GM13976 (cell line): ENCODE measurements at regions not wholly inside any gene's neighbourhood (a gene's known extent, or its start where the extent isn't known, plus 50 kb on each side); places are given as distances from the start of the nearest gene placed in this dataset.

Experiments used
- DNase-seq: peaks from one replicate; pipeline ENCODE4 v3.0.0; 2012; ENCODE audit warnings: low spot score
- in situ Hi-C: fragments of 300-500 bp; cut with MboI; formaldehyde crosslinking; loops from one replicate; pipeline ENCODE4 v1.12.0; 2022; ENCODE audit warnings: low sequenced_read_pairs, mixed read lengths, inconsistent platforms; ENCODE audit not compliant: unreplicated experiment
- TF ChIP-seq, protein P1 (sequence below): IDR thresholded peaks from 2 replicates; pipeline ENCODE4 v1.5.1; 2012; ENCODE audit warnings: borderline replicate concordance, mild to moderate bottlenecking; ENCODE audit not compliant: insufficient read depth; ENCODE audit errors: extremely low read depth, missing control alignments, control extremely low read depth

DNA sequence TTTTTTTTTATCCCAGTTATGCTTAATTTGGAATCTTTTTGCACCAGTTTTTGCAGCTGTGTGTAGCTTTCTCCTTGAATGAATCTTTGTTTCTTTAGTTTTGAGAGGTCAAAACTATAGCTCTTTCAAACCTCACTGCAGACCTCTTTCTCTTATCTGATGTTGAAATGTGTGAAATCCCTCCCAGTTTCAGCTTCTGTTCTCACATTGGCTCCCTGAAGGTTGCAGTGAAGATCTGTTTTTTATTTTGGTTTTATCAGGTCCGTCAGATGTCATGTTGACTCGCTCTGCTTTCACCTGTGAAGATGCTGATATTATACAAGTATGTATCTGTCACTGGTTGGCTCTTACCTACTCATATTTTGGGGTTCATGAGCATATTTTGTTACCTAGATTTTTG lies 372.0 kb downstream of the RFC3 start:
- in situ Hi-C loops, result no loop called here
- TF ChIP-seq, protein P1, sequence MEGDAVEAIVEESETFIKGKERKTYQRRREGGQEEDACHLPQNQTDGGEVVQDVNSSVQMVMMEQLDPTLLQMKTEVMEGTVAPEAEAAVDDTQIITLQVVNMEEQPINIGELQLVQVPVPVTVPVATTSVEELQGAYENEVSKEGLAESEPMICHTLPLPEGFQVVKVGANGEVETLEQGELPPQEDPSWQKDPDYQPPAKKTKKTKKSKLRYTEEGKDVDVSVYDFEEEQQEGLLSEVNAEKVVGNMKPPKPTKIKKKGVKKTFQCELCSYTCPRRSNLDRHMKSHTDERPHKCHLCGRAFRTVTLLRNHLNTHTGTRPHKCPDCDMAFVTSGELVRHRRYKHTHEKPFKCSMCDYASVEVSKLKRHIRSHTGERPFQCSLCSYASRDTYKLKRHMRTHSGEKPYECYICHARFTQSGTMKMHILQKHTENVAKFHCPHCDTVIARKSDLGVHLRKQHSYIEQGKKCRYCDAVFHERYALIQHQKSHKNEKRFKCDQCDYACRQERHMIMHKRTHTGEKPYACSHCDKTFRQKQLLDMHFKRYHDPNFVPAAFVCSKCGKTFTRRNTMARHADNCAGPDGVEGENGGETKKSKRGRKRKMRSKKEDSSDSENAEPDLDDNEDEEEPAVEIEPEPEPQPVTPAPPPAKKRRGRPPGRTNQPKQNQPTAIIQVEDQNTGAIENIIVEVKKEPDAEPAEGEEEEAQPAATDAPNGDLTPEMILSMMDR, result no peak
- DNase-seq, result no peak

DNA sequence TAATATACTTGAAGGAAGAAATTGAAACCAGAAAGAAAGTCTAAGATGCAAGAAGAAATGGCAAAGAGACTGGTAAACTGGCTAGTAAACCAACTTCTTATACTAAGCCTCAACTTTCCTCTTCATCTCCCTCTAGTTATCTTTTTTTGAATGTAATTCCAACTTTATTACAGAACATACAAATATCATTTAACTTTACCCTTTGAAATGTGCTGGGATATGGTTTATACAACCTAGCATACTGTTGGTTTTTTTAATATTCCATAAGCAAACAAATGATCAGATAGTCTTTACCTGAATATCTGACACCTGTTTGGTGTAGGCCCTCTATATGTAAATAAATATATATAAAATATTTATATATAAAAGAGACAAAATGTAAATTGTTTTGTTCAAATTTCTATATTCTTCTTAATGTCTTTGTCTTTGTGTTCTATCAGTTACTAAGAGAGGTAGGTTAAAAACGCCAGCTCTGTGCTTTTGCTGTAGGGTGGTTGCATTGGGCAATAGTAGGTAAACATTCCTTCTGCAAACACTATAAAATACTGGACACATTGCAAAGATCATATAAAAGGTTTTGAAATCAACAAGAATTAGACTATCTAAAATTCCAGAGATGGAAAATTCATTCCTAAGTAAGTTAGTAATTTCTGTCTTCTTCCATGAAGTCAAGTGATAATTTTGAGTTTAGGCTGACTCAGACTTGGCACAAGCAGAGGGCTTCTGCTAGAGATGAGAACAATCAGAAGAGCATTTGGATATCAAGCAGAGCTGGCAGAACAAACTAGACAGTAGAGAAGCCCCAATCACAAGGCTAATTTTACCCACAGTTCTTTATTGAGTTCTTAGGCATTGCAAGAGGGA lies 383.3 kb downstream of the RFC3 start:
- TF ChIP-seq, protein P1, result no peak
- DNase-seq, result no peak
- in situ Hi-C loops, result no loop called here

DNA sequence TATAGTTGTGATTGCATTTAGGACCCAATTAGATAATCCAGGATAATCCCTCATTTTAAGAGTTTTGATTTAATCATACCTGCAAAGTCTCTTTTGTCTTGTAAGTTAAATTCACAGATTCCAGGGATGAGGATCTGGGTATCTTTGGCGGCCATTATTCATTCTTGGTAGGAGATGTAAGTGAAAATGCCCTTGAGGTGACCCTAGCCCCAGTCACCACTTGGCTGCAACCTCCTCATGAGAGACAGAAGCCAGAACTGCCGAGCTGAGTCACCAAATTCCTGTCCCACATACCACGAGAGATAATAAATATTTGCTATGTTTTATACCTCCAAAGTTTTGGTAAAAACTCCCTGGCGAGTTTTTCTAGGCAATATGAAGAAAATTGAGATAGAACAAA lies 389.4 kb downstream of the RFC3 start:
- TF ChIP-seq, protein P1, result no peak
- no peak for DNase-seq
- in situ Hi-C loops, result no loop called here

DNA sequence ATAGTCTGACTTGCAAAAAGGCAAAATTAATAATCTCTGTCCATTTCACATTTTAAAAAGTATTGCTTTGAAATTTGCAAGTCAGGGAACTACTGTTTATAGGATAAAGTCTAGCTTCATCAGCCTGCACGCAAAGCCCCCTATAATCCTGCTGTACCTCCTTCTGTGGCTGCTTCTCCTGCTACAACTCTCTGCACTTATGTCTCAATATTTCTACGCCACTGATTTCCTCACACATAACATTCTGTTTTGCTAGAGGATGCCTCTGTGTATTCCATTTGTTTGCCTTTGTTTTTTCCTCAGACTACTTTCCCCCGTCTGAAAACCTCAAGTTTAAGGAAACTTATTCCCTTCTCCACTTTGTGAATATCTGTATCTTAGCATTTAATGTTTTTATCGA lies 389.9 kb downstream of the RFC3 start:
- TF ChIP-seq, protein P1, result no peak
- in situ Hi-C loops, result no loop called here
- no peak for DNase-seq

DNA sequence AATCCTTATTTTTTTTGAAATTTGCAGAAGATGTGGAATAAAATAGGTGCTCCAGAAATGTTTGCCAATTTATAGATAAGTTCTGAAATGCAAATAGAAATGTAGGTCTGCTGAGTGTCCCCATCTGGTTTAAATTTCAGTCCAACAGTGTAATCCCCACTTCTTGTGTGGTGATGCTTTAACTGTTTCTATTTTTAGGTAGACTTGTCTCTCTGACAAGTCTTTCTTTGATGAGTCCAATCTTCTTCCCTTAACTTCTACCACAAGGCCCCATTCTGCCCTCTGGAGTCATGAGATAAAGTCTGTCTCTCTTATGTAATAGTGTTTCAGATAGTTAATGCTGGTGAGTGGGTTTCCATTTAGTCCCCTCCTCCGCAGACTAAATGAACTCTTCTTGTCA lies 390.4 kb downstream of the RFC3 start:
- in situ Hi-C loops, result no loop called here
- TF ChIP-seq, protein P1, result no peak
- DNase-seq, result no peak

DNA sequence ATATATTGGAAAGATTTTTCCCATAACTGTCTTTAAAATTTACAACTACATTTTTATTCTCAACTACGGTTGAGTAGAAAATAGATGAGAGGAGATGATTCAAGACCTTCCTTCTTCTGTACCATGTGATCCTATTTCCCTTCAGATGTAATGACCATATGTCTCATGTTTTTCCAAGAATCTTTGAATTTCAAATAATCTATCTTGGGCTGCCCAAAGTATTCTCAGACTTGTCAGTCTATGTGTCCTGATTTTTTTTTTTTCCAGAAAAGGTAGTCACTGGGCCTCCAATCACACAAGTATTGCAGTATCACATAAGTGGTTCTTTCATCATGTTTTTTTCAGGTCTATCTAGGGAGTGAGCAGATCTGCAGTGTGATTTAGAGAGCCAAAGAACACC lies 392.4 kb downstream of the RFC3 start:
- TF ChIP-seq, protein P1, result no peak
- DNase-seq, result no peak
- in situ Hi-C loops, result no loop called here
